ENCODE measurements at regions not wholly inside any gene's neighbourhood (a gene's known extent, or its start where the extent isn't known, plus 50 kb on each side); places are given as distances from the start of the nearest gene placed in this dataset.

- H3K4me1 Mint-ChIP-seq: no peaks in the 10 kb centered on the region
- H3K36me3 Mint-ChIP-seq (ENCODE audit: low read depth): no peaks in the 10 kb centered on the region
- no peak overlapping the region for H3K27ac Mint-ChIP-seq
- peaks cover 4% of the 10 kb centered on the region for H3K9me3 Mint-ChIP-seq
- no peaks in the 10 kb centered on the region for H3K27me3 Mint-ChIP-seq (ENCODE audit: low read depth)
- TF ChIP-seq CTCF (IDR thresholded peaks at IDR 0.05; ENCODE audit: unreplicated experiment in 3 of 3): peak in 1 of 3 experiments; percentile 45
- H3K4me3 Mint-ChIP-seq: no peak overlapping the region
Measured at GRCh38 chr1:218983848-218984247, 189.8 kb upstream of the LYPLAL1 start.

GRCh38 chr1:218985424-218985984, 188.2 kb upstream of the LYPLAL1 start:
- no peak overlapping the region for H3K27ac Mint-ChIP-seq
- no peak for TF ChIP-seq CTCF (IDR thresholded peaks at IDR 0.05; ENCODE audit: unreplicated experiment in 3 of 3)
- H3K4me1 Mint-ChIP-seq: no peaks in the 10 kb centered on the region
- H3K9me3 Mint-ChIP-seq: peaks cover 9% of the 10 kb centered on the region
- no peaks in the 10 kb centered on the region for H3K36me3 Mint-ChIP-seq (ENCODE audit: low read depth)
- H3K4me3 Mint-ChIP-seq: no peak overlapping the region
- no peaks in the 10 kb centered on the region for H3K27me3 Mint-ChIP-seq (ENCODE audit: low read depth)

GRCh38 chr1:218986816-218987215, 186.9 kb upstream of the LYPLAL1 start:
- Mint-ChIP-seq H3K4me1 (peaks cover 5% of the 10 kb centered on the region), H3K4me3 (no peak overlapping the region)

GRCh38 chr1:218990019-218990418, 183.7 kb upstream of the LYPLAL1 start:
- peaks cover 9% of the 10 kb centered on the region for H3K9me3 Mint-ChIP-seq
- peaks cover 5% of the 10 kb centered on the region for H3K4me1 Mint-ChIP-seq
- no peaks in the 10 kb centered on the region for H3K36me3 Mint-ChIP-seq (ENCODE audit: low read depth)
- TF ChIP-seq CTCF (IDR thresholded peaks at IDR 0.05; ENCODE audit: unreplicated experiment in 3 of 3): no peak
- no peak overlapping the region for H3K27ac Mint-ChIP-seq
- H3K4me3 Mint-ChIP-seq: no peak overlapping the region
- no peaks in the 10 kb centered on the region for H3K27me3 Mint-ChIP-seq (ENCODE audit: low read depth)

More at GRCh38 chr1:218986816-218987215, 186.9 kb upstream of the LYPLAL1 start:
- peaks cover 9% of the 10 kb centered on the region for H3K9me3 Mint-ChIP-seq
- TF ChIP-seq CTCF (IDR thresholded peaks at IDR 0.05; ENCODE audit: unreplicated experiment in 3 of 3): no peak
- no peaks in the 10 kb centered on the region for H3K27me3 Mint-ChIP-seq (ENCODE audit: low read depth)
- no peaks in the 10 kb centered on the region for H3K36me3 Mint-ChIP-seq (ENCODE audit: low read depth)
- no peak overlapping the region for H3K27ac Mint-ChIP-seq

- Mint-ChIP-seq H3K4me3 (no peak overlapping the region), H3K4me1 (peaks cover 5% of the 10 kb centered on the region), H3K27ac (no peak overlapping the region), H3K27me3 (ENCODE audit: low read depth) (no peaks in the 10 kb centered on the region), H3K9me3 (peaks cover 9% of the 10 kb centered on the region), H3K36me3 (ENCODE audit: low read depth) (no peaks in the 10 kb centered on the region)
- no peak for TF ChIP-seq CTCF (IDR thresholded peaks at IDR 0.05; ENCODE audit: unreplicated experiment in 3 of 3)
Measured at GRCh38 chr1:218991089-218991488, 182.6 kb upstream of the LYPLAL1 start.

- TF ChIP-seq CTCF (IDR thresholded peaks at IDR 0.05; ENCODE audit: unreplicated experiment in 3 of 3): no peak
- Mint-ChIP-seq H3K4me3 (no peak overlapping the region), H3K36me3 (ENCODE audit: low read depth) (no peaks in the 10 kb centered on the region), H3K27me3 (ENCODE audit: low read depth) (no peaks in the 10 kb centered on the region), H3K9me3 (no peaks in the 10 kb centered on the region), H3K27ac (no peak overlapping the region), H3K4me1 (peaks cover 5% of the 10 kb centered on the region)
Measured at GRCh38 chr1:218994615-218995014, 179.1 kb upstream of the LYPLAL1 start.

All from nephron (organoid).